NOMO-1 (cell line): ENCODE measurements at regions not wholly inside any gene's neighbourhood (a gene's known extent, or its start where the extent isn't known, plus 50 kb on each side); places are given as distances from the start of the nearest gene placed in this dataset.

Source experiments
- DNase-seq, 2 experiments: peaks; one replicate each; lab custom pipeline; 2025; ENCODE audit not compliant: unreplicated experiment in 2 of 2; lab: John Stamatoyannopoulos, UW

GRCh38 chr2:120545521-120546047, 190.1 kb upstream of the GLI2 start:
- DNase-seq: no peak

- DNase-seq: no peak
Observed at GRCh38 chr2:120546048-120546864, 189.4 kb upstream of the GLI2 start.

GRCh38 chr2:120546865-120547390, 188.7 kb upstream of the GLI2 start:
- no peak for DNase-seq

- DNase-seq: no peak
Observed at GRCh38 chr2:120547662-120548061, 188.0 kb upstream of the GLI2 start.

GRCh38 chr2:120548627-120549608, 186.8 kb upstream of the GLI2 start:
- DNase-seq: no peak

GRCh38 chr2:120549841-120550240, 185.8 kb upstream of the GLI2 start:
- no peak for DNase-seq

GRCh38 chr2:120550282-120550681, 185.4 kb upstream of the GLI2 start:
- DNase-seq: no peak

GRCh38 chr2:120550893-120551446, 184.7 kb upstream of the GLI2 start:
- DNase-seq: no peak

- DNase-seq: peak; percentile 67 to 84
Observed at GRCh38 chr2:120551522-120551921, 184.1 kb upstream of the GLI2 start.

GRCh38 chr2:120552079-120552478, 183.6 kb upstream of the GLI2 start:
- DNase-seq: no peak

- peak; percentile 26 to 31 for DNase-seq
Observed at GRCh38 chr2:120552800-120553481, 182.7 kb upstream of the GLI2 start.

GRCh38 chr2:120554625-120555032, 181.0 kb upstream of the GLI2 start:
- no peak for DNase-seq

- no peak for DNase-seq
Observed at GRCh38 chr2:120555092-120555491, 180.6 kb upstream of the GLI2 start.

GRCh38 chr2:120556911-120557310, 178.8 kb upstream of the GLI2 start:
- DNase-seq: no peak

- DNase-seq: no peak
Observed at GRCh38 chr2:120558847-120559246, 176.8 kb upstream of the GLI2 start.

GRCh38 chr2:120559401-120559800, 176.3 kb upstream of the GLI2 start:
- no peak for DNase-seq

GRCh38 chr2:120560330-120560729, 175.3 kb upstream of the GLI2 start:
- DNase-seq: no peak

- DNase-seq: no peak
Observed at GRCh38 chr2:120561379-120562035, 174.2 kb upstream of the GLI2 start.

- no peak for DNase-seq
Observed at GRCh38 chr2:120562218-120563005, 173.3 kb upstream of the GLI2 start.
